Left renal pelvis (tissue), 4 donors: ENCODE measurements at regions not wholly inside any gene's neighbourhood (a gene's known extent, or its start where the extent isn't known, plus 50 kb on each side); places are given as distances from the start of the nearest gene placed in this dataset.

Experiments used
- DNase-seq, 4 donors: peaks; one replicate each; pipeline ENCODE4 v3.0.0-alpha.2; 2013; ENCODE audit warnings: low read depth in 4 of 4, low spot score in 3 of 4

DNA sequence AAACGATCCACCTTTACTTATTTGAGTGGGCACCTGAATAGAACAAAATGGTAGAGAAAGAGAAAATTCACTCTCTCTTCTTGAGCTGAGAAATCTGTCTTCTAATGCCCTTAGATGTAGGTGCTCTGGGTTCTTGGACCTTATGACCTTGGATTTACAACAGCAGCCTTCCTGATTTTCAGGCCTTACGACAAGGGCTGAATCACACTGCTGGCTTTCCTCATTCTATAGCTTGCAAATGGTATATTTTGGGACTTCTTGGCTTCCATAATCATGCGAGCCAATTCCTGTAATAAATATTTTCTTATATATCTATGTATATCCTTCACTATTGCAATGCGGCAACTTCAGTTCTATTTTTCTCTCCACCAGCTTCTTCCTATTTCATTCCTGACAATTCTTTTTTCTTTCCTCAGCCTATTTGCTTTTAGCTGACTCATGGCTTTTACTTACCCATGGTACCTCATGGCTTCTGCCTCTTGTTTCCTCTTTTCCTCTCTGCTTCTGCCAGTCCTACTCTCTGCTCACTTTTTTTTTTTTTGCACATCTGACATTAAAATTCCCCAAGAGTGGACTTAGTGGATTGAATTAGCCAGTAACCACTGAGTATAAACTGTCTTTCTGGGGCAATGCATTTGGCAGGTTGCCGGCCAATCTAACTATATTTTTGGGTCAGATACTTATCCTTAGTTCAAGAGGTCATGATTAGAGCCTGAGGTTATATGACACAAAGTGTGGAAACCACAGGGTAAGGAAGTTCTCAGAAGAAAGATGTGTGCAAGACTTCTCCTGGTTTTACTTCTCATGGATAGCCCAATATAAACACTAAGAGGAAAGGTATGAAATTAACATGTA, 359.5 kb downstream of the TMEM135 start:
- DNase-seq, result no peak

DNA sequence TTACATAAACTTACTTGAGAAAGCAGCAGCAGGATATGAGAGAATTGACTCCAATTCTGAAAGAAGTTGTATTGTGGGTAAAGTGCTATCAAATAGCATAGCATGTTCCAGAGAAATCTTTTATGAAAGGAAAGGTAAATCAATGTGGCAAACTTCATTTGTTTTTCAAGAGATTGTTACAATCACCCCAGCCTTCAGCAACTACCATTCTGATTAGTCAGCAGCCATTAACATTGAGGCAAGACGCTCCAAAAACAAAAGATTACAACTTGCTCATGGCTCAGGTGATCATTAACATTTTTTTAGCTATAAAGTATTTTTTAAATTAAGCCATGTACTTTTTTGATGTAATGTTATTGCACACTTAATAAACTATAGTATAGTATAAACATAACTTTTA, 357.2 kb downstream of the TMEM135 start:
- no peak for DNase-seq

DNA sequence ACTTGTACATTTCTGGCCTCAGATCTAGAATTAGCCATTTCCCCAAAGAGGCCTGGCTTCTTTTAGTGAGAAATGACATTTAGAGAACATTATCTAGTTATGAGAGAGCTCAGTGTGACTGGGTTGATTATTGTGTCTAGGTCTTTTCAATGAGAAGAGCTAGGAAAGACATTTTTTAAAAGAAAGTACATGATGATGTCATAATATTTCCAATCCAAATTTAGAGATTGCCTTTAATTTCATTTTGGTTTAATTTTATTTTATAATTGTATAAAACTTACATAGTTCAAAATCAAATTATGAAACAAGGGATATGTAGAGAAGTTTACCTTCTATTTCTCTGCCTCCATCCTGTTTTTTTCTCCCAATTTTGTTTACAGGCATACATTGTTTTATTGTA, 354.9 kb downstream of the TMEM135 start:
- no peak for DNase-seq

DNA sequence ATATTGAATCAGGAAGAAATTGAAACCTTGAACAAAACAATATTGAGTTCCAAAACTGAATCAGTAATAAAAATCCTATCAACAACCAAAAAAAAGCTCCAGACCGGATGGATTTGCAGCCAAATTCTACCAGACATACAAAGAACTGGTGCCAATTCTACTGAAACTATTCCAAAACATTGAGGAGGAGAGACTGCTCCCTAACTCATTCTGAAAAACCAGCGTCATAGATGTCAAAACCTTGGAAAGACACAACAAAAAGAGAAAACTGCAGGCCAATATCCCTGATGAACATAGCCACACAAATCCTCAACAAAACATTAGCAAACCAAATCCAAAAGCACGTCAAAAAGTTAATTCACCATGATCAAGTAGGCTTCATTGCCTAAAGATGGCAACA, 353.8 kb downstream of the TMEM135 start:
- DNase-seq, result no peak

DNA sequence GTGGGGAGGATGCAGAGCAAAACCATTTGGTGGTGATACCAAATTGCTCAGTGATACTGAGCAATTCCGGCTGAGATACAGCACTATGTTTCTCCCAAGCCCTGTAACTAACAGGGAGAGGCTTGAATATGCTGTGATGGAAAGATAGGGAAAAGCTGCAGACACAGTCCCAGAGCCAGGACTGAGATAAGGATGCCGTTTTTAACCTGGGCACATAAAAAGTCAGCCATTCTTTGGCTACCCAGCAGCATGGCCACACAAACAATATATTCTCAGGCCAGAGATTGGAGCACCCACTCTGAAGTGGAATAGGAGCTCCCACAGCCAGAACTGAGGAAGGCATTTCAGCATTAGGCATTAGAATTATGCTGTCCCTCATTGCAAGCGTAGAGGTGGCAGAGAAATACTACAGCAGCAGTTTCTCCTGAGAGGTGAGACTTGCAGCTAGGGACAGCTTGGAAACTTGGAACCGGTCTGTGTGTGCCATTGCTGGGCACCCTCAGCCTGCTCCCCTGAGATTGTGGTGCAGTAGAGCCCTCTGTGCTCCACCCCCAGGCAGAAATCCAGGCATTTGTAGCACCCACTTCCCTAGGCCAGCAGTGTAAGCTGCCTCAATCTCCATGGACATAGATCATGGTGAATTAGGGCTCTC, 346.5 kb downstream of the TMEM135 start:
- DNase-seq, result no peak

DNA sequence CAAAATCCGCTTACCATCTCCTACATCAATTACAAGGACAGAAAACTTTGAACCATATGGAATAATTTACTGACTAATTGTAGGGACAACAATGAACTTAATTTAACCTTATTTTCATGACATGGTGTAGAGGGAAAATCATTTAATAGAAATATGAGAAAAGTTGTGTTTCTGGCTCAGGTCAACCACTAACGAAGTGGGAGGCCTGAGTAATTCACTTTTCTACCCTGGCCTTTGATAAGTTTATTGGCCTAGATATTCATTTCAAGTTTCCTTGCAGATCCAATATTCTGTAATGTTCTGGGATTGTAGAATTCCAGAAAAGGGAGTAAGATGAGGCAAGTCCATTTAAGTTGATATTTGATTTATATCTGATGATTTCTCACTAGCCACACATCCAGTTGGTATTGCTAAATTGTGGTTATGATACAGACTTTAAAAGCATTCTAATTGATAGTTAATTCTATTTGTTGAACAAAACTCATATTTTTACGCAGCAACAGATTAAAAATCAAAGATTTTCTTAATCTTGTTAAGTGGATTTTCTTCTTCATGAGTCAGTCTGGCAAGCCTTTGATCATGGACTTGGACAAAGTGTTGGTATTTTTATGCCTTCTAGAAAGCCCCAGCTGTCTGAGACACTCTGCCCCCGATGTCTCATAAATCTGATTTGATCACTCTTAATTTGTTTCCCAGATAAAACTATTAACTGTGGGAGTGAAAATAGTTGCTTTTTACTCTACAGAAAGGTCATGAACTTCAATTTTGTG, 336.5 kb downstream of the TMEM135 start:
- DNase-seq, result peak in 2 of 4 donors; percentile 31 to 40
